GM19463 (cell line): ENCODE measurements at regions not wholly inside any gene's neighbourhood (a gene's known extent, or its start where the extent isn't known, plus 50 kb on each side); places are given as distances from the start of the nearest gene placed in this dataset.

Source experiments
- ATAC-seq: cut with Tn5 transposase; IDR thresholded peaks from one replicate; pipeline ENCODE4 v1.9.1; 2021; ENCODE audit warnings: mild to moderate bottlenecking, moderate library complexity; ENCODE audit not compliant: unreplicated experiment

DNA sequence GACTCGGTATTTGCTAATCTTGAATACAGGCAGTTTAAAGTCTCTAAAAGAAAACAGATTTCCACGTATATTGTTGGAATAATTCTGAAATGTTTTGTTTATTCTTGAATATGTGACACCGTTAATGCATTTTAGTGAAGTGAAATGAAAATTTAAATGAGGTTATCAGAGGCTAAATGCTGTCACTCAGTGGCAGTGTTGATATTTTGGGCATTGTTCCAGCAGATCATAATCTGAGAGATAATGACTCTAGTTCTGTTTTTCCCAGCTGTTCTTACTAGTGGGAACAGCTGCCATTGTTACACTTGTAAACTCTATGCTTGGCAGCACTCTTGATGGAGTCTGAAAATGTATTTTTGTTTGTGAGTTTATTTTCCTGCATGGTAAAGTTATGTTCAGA lies 365.6 kb upstream of the SLC10A2 start:
- no peak for ATAC-seq

- no peak for ATAC-seq
Measured at GRCh38 chr13:103430368-103430767, 364.2 kb upstream of the SLC10A2 start.

DNA sequence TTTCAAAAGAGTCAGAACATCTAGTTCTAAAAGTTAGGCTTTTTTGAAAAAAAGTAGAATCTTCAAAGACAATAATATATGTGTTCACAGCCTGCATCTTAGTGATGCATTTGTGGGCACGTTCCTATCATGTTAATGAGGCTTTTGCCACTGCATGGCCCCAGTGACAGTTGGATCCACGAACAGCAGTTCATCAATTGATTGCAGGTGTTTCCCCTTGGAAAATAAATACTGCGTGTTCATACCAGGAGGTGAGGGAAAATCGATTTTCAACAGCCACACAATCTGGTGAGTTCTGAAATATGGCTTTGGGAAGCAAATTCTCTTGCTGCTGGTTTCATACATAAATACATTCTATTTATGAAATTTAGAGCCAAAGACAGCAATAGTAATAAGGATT lies 343.8 kb upstream of the SLC10A2 start:
- ATAC-seq = no peak

GRCh38 chr13:103406967-103407366 lies 340.8 kb upstream of the SLC10A2 start:
- ATAC-seq = no peak

DNA sequence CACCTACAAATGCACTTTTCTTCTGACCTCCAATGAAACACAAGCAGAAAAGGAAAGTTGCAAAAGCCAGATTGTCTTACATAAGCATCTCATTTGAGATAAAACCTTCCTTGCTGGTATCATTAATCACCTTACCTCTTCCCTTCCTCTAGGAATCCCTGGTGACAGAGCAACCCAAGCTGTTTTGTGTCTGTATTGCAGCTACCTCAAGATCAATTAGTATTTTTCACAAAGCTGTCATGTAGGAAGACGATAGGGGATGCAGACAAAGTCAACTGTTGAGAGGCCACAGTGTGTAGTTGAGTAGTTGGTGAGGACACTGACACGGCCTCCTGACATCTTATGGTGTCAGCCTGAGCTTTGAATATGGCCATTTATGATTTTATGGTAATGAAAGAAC lies 339.1 kb upstream of the SLC10A2 start:
- ATAC-seq = no peak

DNA sequence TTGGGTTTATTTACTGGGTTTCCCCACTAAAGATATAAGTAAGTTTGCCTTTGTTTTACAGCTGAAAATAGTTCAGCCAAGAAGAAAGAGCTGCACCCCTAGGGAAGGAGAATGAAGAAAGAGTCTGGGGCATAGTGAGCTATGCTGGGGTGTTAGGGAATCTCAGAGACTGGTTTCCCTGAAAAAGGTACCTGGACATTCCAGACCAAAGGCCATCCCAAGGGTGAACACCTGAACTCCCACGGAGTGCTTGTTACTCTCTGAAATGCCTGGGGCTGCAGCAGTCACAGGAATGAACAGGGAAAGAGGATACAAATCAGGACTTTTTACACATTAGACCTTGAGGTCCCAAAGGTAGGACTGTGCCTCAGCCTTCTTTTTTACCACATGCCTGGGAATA lies 337.6 kb upstream of the SLC10A2 start:
- no peak for ATAC-seq

GRCh38 chr13:103403148-103403740 lies 337.0 kb upstream of the SLC10A2 start:
- no peak for ATAC-seq

- no peak for ATAC-seq
Measured at GRCh38 chr13:103395139-103395538, 328.9 kb upstream of the SLC10A2 start.

- no peak for ATAC-seq
Measured at GRCh38 chr13:103394618-103395017, 328.4 kb upstream of the SLC10A2 start.

GRCh38 chr13:103391936-103392335 lies 325.7 kb upstream of the SLC10A2 start:
- ATAC-seq = no peak

DNA sequence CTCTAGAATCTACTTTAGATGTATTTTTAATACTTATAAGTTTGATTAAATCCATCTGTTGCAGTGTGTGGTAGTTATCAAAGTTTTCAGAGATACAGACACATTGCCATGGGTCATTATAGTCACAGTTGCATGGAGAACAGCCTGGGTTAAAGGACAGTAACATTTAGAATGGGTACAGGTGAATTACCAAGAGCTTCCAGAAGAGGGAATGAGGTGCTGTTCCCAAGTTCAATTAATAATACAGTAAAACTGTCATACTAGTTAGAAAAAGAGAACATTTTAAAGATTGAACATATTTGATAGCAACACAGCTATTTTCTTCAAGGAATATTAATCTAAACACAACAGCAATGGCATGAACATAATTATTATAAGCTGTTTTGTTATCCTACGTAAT lies 322.6 kb upstream of the SLC10A2 start:
- no peak for ATAC-seq

DNA sequence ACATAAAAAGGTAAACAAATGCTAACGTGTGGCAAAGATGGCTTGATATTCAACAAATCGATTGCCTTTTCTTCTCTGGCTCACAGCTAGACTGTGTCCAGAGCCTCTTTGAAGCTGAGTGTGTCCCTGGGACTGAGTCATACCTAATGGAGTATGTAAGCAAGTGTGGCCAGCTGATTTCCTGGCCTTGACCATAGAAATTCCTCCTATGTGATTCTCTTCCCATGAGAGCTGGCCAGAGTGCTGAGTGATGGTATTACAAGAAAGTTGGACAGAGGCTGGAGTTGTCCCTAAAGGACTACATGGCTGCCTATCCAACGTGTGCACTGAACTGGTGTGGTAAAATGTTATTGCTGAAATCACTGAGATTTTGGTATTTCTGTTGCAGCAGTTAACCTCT lies 320.1 kb upstream of the SLC10A2 start:
- ATAC-seq = no peak

DNA sequence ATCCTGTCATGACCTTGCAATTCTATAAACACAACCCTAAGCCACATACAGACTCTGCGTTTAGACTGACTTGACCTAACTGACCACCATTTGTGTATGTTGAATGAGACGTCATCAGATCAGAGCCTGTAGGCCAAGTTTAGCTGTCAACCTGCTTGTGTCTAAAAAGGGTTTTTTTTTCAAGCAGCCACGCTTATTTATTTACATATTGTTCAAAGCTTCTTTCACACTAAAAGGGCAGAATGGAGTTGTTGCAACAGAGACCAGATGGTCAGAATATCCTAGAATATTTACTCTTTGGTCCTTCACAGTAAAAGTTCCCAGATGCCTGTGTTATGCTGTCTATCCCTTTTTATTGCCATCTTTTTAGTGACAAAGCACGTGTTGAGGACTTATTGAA lies 307.7 kb upstream of the SLC10A2 start:
- no peak for ATAC-seq

DNA sequence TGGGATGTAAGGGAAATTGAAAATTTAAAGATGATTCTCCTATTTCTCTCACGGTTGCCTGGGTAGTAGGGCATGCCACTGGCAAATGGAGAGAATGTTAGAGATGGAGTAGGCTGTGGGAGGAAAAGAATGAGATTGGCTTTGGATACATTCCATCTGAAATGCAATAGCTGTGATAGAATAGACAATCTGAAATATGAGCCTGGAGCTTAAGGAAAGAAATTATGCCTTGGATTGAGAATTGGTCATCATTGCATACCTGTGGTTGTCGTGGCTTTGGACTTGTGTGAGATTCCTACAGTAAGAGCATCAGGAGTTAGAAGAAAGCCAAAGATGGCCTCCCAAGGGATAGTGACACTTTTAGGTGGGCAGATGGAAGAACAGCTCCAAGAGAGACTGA lies 305.1 kb upstream of the SLC10A2 start:
- ATAC-seq = no peak

DNA sequence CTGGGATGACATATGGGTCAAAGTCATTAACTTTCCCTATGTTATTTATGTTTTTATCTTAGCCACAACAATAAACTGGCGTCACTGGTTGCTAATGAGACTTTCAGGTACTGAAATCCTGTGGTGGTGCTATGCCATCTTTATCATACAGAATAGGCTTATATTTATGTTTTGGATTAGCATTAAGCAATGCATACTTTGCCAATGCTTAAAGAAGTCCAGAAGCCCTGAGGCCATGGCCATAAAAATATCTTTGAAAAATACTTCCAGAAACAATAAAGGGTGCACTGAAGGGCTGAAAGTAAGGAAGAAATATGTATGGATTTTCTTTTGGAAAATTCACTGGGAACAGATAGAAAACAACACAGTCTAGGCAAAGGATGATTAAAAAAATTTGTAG lies 304.6 kb upstream of the SLC10A2 start:
- ATAC-seq = no peak

DNA sequence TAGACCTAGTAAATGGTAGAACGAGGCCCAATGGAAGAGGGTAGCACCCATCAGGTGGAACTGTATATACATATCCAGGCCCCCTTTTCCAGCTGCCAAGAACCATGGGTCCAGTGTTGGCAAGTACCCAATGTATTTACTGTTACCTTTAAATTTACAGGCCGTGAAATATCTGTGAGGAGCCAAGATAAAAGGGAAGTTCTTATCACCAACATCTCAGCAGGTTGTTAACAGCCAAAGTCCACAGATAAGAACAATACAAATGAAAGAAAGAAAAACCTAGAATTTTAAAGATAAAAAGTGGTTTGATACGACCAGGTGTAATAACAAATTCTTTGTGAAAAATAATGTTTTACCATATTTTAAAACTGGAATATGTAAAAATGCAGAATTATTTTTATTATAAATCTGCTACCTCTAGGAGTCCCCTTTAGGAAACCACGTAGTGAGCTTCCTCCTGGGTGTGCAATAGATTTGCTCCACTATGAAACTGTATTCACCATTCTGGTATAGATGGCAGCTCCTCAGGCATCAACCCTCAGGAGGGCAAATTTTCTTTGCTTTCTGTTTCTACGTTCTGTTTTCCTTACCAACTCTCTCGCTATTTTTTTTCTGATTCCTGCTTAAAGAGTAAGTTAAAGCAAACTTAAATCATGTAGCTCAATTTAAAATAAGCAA lies 292.2 kb upstream of the SLC10A2 start:
- ATAC-seq = no peak

DNA sequence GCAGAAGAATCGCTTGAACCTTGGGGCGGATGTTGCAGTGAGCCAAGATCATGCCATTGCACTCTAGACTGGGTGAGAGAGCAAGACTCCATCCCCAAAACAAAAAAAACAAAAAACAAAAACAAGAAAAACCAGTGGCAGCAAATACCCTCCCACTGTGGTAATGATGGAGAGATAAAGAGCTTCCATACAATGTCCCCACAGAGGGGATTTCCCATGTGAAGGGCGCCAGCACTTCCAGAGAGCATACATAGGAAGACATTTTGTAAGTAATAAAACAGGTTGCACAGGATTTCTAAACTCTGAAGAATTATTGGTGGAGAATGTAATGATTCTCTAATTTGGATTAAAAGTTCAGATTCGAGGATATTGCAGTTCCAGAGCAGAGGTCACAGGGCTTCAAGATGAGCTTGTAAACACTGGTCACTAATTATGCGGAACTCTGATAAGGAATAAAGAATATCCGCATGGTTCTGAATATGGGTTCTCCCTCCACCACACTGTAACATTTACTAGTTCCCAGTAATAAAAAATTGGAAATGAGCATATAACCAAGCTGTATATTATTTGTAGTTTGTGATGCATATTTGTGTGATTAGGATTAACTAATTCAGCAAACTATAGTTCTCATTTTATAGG lies 290.1 kb upstream of the SLC10A2 start:
- ATAC-seq = no peak

- no peak for ATAC-seq
Measured at GRCh38 chr13:103354171-103354570, 288.0 kb upstream of the SLC10A2 start.

- no peak for ATAC-seq
Measured at GRCh38 chr13:103351035-103351828, 285.0 kb upstream of the SLC10A2 start.

DNA sequence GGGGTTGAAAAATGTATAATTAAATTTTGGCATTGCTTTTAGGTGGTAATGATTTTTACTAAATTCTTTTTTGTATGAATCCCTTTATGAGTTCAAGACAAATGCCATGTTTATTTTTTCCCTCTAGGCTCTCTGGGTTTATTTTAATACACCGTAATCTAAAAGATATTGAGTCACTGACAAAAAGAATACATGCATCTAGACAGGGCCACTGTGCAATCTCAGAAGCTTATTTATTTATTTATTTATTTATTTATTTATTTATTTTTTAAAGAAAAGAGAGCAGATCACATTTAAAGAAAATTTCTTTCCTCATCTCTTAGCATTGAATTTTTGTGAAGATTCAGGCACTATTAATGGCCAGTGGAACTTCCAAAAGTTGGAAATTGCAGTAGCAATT lies 283.9 kb upstream of the SLC10A2 start:
- ATAC-seq = no peak

- ATAC-seq = no peak
Measured at GRCh38 chr13:103349211-103349980, 283.2 kb upstream of the SLC10A2 start.
